H1 (cell line): ENCODE measurements at regions not wholly inside any gene's neighbourhood (a gene's known extent, or its start where the extent isn't known, plus 50 kb on each side); places are given as distances from the start of the nearest gene placed in this dataset.

Experiments used
- CTCF ChIA-PET: fragments of 300-600 bp; sonication (Branson Sonifier 250); formaldehyde crosslinking; loops from one replicate; lab custom pipeline; 2021; ENCODE audit not compliant: partially characterized antibody; lab: Charles Lee
- POLR2A ChIA-PET: fragments of 300-600 bp; sonication (Branson Sonifier 250); formaldehyde crosslinking; loops from one replicate; lab custom pipeline; 2021; ENCODE audit warnings: inconsistent platforms; ENCODE audit not compliant: partially characterized antibody; lab: Charles Lee
- DNase-seq, 2 experiments: peaks; one replicate each; pipeline versions ENCODE4 v3.0.0 to v3.0.0-alpha.2; 2010 to 2022; ENCODE audit warnings: low spot score in 2 of 2, low read depth in 1 of 2, mixed read lengths in 1 of 2
- FAIRE-seq: peaks from 2 replicates; lab custom pipeline; 2011; peaks lifted over from hg19 to GRCh38; lab: Jason Lieb, UNC
- H2AFZ ChIP-seq: 2 replicates; pipeline ENCODE4 v1.8.1; 2012; ENCODE audit warnings: low read length, inconsistent platforms
- H2AK5ac ChIP-seq: 2 replicates; pipeline ENCODE4 v1.6.1; 2013; ENCODE audit warnings: low read depth, low read length
- H2BK120ac ChIP-seq: replicated peaks from 2 replicates; pipeline ENCODE3; 2013; ENCODE audit warnings: low read depth, low read length, inconsistent platforms
- H2BK12ac ChIP-seq: 2 replicates; pipeline ENCODE4 v1.6.1; 2013; ENCODE audit warnings: low read depth, low read length
- H2BK15ac ChIP-seq: 2 replicates; pipeline ENCODE4 v1.6.1; 2013; ENCODE audit warnings: low read length
- H2BK20ac ChIP-seq: 2 replicates; pipeline ENCODE4 v1.6.1; 2013; ENCODE audit warnings: low read length
- H2BK5ac ChIP-seq: 2 replicates; pipeline ENCODE4 v1.6.1; 2013; ENCODE audit warnings: low read depth, low read length
- H3K14ac ChIP-seq: 2 replicates; pipeline ENCODE4 v1.6.1; 2013; ENCODE audit warnings: inconsistent platforms; ENCODE audit not compliant: insufficient read length
- H3K18ac ChIP-seq: 2 replicates; pipeline ENCODE4 v1.6.1; 2013; ENCODE audit warnings: low read length; ENCODE audit errors: extremely low read depth
- H3K23ac ChIP-seq: 2 replicates; pipeline ENCODE4 v1.6.1; 2013; ENCODE audit warnings: inconsistent platforms; ENCODE audit not compliant: insufficient read length
- H3K23me2 ChIP-seq: 2 replicates; pipeline ENCODE4 v1.6.1; 2013; ENCODE audit warnings: low read depth, low read length
- H3K27ac ChIP-seq: 2 replicates; pipeline ENCODE4 v1.6.1; 2011; ENCODE audit warnings: low read depth, low read length, inconsistent platforms
- H3K27me3 ChIP-seq, 4 experiments: replicated peaks in 1 of 4; 1 replicate in 1 of 4; 2 replicates in 3 of 4; pipeline versions ENCODE4 v1.6.1 to v1.8.1; 2011 to 2013; ENCODE audit warnings: low read length in 3 of 4, mild to moderate bottlenecking in 3 of 4, inconsistent platforms in 2 of 4, mixed read lengths in 2 of 4, moderate library complexity in 1 of 4; ENCODE audit not compliant: control insufficient read depth in 3 of 4, insufficient read depth in 3 of 4; ENCODE audit errors: extremely low read depth in 1 of 4
- H3K36me3 ChIP-seq, 4 experiments: 2 replicates each; pipeline versions ENCODE4 v1.6.1 to v1.8.1; 2011 to 2013; ENCODE audit warnings: mild to moderate bottlenecking in 4 of 4, low read length in 3 of 4, moderate library complexity in 2 of 4, control low read depth in 1 of 4, inconsistent platforms in 1 of 4; ENCODE audit not compliant: insufficient read depth in 4 of 4, control insufficient read depth in 2 of 4
- H3K4ac ChIP-seq: replicated peaks from 2 replicates; pipeline ENCODE3; 2013; ENCODE audit warnings: low read length, low read depth, mixed read lengths, inconsistent platforms; ENCODE audit not compliant: insufficient read length
- H3K4me1 ChIP-seq, 4 experiments: replicated peaks in 1 of 4; 1 replicate in 1 of 4; 2 replicates in 3 of 4; pipeline versions ENCODE4 v1.6.1 to v1.8.1; 2011 to 2013; ENCODE audit warnings: low read length in 3 of 4, inconsistent platforms in 2 of 4, mixed read lengths in 1 of 4; ENCODE audit not compliant: insufficient read depth in 4 of 4, control insufficient read depth in 3 of 4
- H3K4me2 ChIP-seq, 2 experiments: 2 replicates each; pipeline versions ENCODE4 v1.6.1 to v1.8.1; 2011 to 2013; ENCODE audit warnings: low read depth in 2 of 2, low read length in 2 of 2, control low read depth in 1 of 2, inconsistent platforms in 1 of 2, mild to moderate bottlenecking in 1 of 2; ENCODE audit not compliant: insufficient read depth in 1 of 2
- H3K4me3 ChIP-seq, 4 experiments: fragments of 200-600, 300-600 bp in 1 of 4; sonication (generic), shearing (Covaris generic), sonication (Bioruptor Twin) in 1 of 4; 2 replicates each; pipeline versions ENCODE4 v1.5.1 to v1.8.1; 2011 to 2016; ENCODE audit warnings: low read length in 4 of 4, low read depth in 3 of 4, control low read depth in 2 of 4, inconsistent platforms in 2 of 4, mild to moderate bottlenecking in 2 of 4, mixed read lengths in 1 of 4, moderate library complexity in 1 of 4; ENCODE audit not compliant: insufficient read depth in 2 of 4; ENCODE audit errors: extremely low read depth in 1 of 4
- H3K56ac ChIP-seq: replicated peaks from 2 replicates; pipeline ENCODE3; 2013; ENCODE audit warnings: low read depth, mild to moderate bottlenecking, mixed read lengths, low read length, inconsistent platforms; ENCODE audit not compliant: insufficient read length
- H3K79me1 ChIP-seq: 2 replicates; pipeline ENCODE4 v1.6.1; 2013; ENCODE audit warnings: low read depth, low read length, control low read depth
- H3K79me2 ChIP-seq, 2 experiments: 2 replicates each; pipeline versions ENCODE4 v1.6.1 to v1.8.1; 2012 to 2013; ENCODE audit warnings: low read length in 2 of 2, mild to moderate bottlenecking in 2 of 2, inconsistent platforms in 1 of 2; ENCODE audit not compliant: insufficient read depth in 2 of 2, control insufficient read depth in 1 of 2
- H3K9ac ChIP-seq, 4 experiments: replicated peaks in 1 of 4; 1 replicate in 1 of 4; 2 replicates in 3 of 4; pipeline versions ENCODE4 v1.6.1 to v1.8.1; 2011 to 2013; ENCODE audit warnings: low read depth in 3 of 4, low read length in 3 of 4, control low read depth in 2 of 4, mild to moderate bottlenecking in 2 of 4, moderate library complexity in 2 of 4, inconsistent platforms in 1 of 4; ENCODE audit errors: extremely low read depth in 1 of 4
- H3K9me3 ChIP-seq, 2 experiments: 2 replicates each; pipeline versions ENCODE4 v1.6.1 to v1.8.1; 2012 to 2013; ENCODE audit warnings: mild to moderate bottlenecking in 2 of 2, moderate library complexity in 2 of 2, control low read depth in 1 of 2, inconsistent platforms in 1 of 2, low read depth in 1 of 2, low read length in 1 of 2, mixed read lengths in 1 of 2; ENCODE audit not compliant: insufficient read depth in 2 of 2
- H4K20me1 ChIP-seq, 2 experiments: replicated peaks in 1 of 2; 2 replicates each; pipeline versions ENCODE3 to v1.8.1; 2011 to 2013; ENCODE audit warnings: inconsistent platforms in 2 of 2, low read length in 2 of 2, mild to moderate bottlenecking in 1 of 2; ENCODE audit not compliant: insufficient read depth in 2 of 2, control insufficient read depth in 1 of 2
- H4K5ac ChIP-seq: 2 replicates; pipeline ENCODE4 v1.6.1; 2013; ENCODE audit warnings: low read length, low read depth, mixed read lengths, inconsistent platforms; ENCODE audit not compliant: insufficient read length
- H4K8ac ChIP-seq: 2 replicates; pipeline ENCODE4 v1.8.0; 2013; ENCODE audit warnings: mild to moderate bottlenecking, moderate library complexity, low read length, inconsistent platforms; ENCODE audit not compliant: insufficient read depth; ENCODE audit errors: extremely low read depth
- H4K91ac ChIP-seq: replicated peaks from 2 replicates; pipeline ENCODE3; 2013; ENCODE audit warnings: low read length, mixed read lengths, inconsistent platforms; ENCODE audit not compliant: insufficient read length
- ATF3 ChIP-seq: IDR thresholded peaks from 2 replicates; pipeline ENCODE4 v1.6.1; 2011; ENCODE audit warnings: low read depth, mild to moderate bottlenecking, low read length; ENCODE audit not compliant: insufficient read depth
- CREB1 ChIP-seq: IDR thresholded peaks from 2 replicates; pipeline ENCODE4 v1.6.1; 2012; ENCODE audit warnings: inconsistent platforms
- CTBP2 ChIP-seq: IDR thresholded peaks from 2 replicates; pipeline ENCODE4 v1.7.0; 2011; ENCODE audit warnings: borderline replicate concordance, mild to moderate bottlenecking, moderate library complexity, mixed read lengths, low read length; ENCODE audit not compliant: insufficient read depth, insufficient read length
- GABPA ChIP-seq: IDR thresholded peaks from 2 replicates; pipeline ENCODE4 v1.6.1; 2011; ENCODE audit warnings: mild to moderate bottlenecking, low read length, moderate library complexity, borderline replicate concordance; ENCODE audit not compliant: insufficient read depth
- HDAC2 ChIP-seq, 2 experiments: fragments of 300-600 bp in 1 of 2; sonication (generic) in 1 of 2; IDR thresholded peaks; 2 replicates each; pipeline ENCODE4 v1.6.1; 2011 to 2012; ENCODE audit warnings: low read depth in 2 of 2, low read length in 2 of 2, mild to moderate bottlenecking in 2 of 2, moderate library complexity in 2 of 2, borderline replicate concordance in 1 of 2, inconsistent platforms in 1 of 2
- KDM4A ChIP-seq: IDR thresholded peaks from one replicate; pipeline ENCODE4 v1.7.1; 2012; ENCODE audit warnings: low read depth, mild to moderate bottlenecking, moderate library complexity, low read length, inconsistent platforms; ENCODE audit not compliant: severe bottlenecking
- RNF2 ChIP-seq: fragments of 200-900, 300-1000 bp; sonication (generic); IDR thresholded peaks from 2 replicates; pipeline ENCODE4 v1.7.1; 2016; ENCODE audit warnings: borderline replicate concordance, low read depth, mild to moderate bottlenecking, antibody characterized with exemption, low read length; ENCODE audit not compliant: poor library complexity, severe bottlenecking; ENCODE audit errors: missing control alignments
- RXRA ChIP-seq: IDR thresholded peaks from 2 replicates; pipeline ENCODE4 v1.6.1; 2011; ENCODE audit warnings: low read depth, mild to moderate bottlenecking, low read length, moderate library complexity; ENCODE audit not compliant: insufficient read depth
- SAP30 ChIP-seq: fragments of 300-600 bp; sonication (generic); IDR thresholded peaks from 2 replicates; pipeline ENCODE4 v1.7.1; 2012; ENCODE audit warnings: low read length, moderate library complexity, mild to moderate bottlenecking, inconsistent platforms; ENCODE audit not compliant: insufficient read depth, insufficient replicate concordance
- SIN3A ChIP-seq, 2 experiments: IDR thresholded peaks in 1 of 2; conservative IDR thresholded peaks in 1 of 2; 2 replicates each; pipeline ENCODE4 v1.6.1; 2011 to 2012; ENCODE audit warnings: low read length in 2 of 2, improper control_type of control experiment in 1 of 2, low read depth in 1 of 2, mild to moderate bottlenecking in 1 of 2
- SIX5 ChIP-seq: IDR thresholded peaks from 2 replicates; pipeline ENCODE4 v1.6.1; 2011; ENCODE audit warnings: mild to moderate bottlenecking, low read depth, low read length
- YY1 ChIP-seq: IDR thresholded peaks from 2 replicates; pipeline ENCODE4 v1.6.1; 2011; ENCODE audit warnings: low read depth, mild to moderate bottlenecking, low read length
- WGBS, 2 experiments: shearing (Covaris generic) in 1 of 2; methylation state at CpG; one replicate each; pipeline versions ENCODE4 v1.1.6 to v1.1.7; 2013 to 2015; ENCODE audit warnings: low lambda C conversion rate in 2 of 2, mixed read lengths in 2 of 2, inconsistent platforms in 1 of 2, low coverage in 1 of 2, missing lambda C conversion rate in 1 of 2; ENCODE audit not compliant: insufficient replicate concordance in 2 of 2, insufficient coverage in 1 of 2, insufficient read length in 1 of 2; ENCODE audit errors: extremely low coverage in 1 of 2, missing lambda C conversion rate in 1 of 2; 5-methylcytosine and 5-hydroxymethylcytosine counted together

GRCh38 chr2:228367356-228367755, 185.9 kb upstream of the SPHKAP start:
- no peak overlapping the region for H3K27ac ChIP-seq
- no peak for TF ChIP-seq KDM4A
- no peak for TF ChIP-seq SIX5
- TF ChIP-seq SIN3A (conservative IDR thresholded peaks at IDR 0.05 in 1 of 2, IDR thresholded peaks at IDR 0.05 in 1 of 2; ENCODE audit: low read depth in 1 of 2, low read length in 2 of 2): no peak
- TF ChIP-seq HDAC2 (IDR thresholded peaks at IDR 0.05; ENCODE audit: borderline replicate concordance in 1 of 2, low read depth in 2 of 2, low read length in 2 of 2): no peak
- TF ChIP-seq CREB1: no peak
- TF ChIP-seq CTBP2: no peak
- no peak for TF ChIP-seq ATF3
- no peak for TF ChIP-seq SAP30
- TF ChIP-seq RNF2: no peak
- TF ChIP-seq RXRA: no peak
- TF ChIP-seq GABPA: no peak
- TF ChIP-seq YY1: no peak
- TF ChIP-seq, all 59 proteins: peak for 0
- Histone ChIP-seq H3K4me3 (no peak overlapping the region), H3K9me3 (no peaks in the 10 kb centered on the region), H4K20me1 (no peaks in the 10 kb centered on the region), H2BK12ac (no peak overlapping the region), H3K4me2 (no peak overlapping the region), H3K27me3 (no peaks in the 10 kb centered on the region), H2BK20ac (no peak overlapping the region), H3K18ac (no peak overlapping the region), H3K23me2 (no peaks in the 10 kb centered on the region), H2BK120ac (no peak overlapping the region), H3K56ac (no peak overlapping the region), H2BK5ac (no peak overlapping the region), H3K4ac (no peak overlapping the region), H3K79me2 (no peaks in the 10 kb centered on the region), H2AK5ac (no peak overlapping the region), H4K91ac (no peak overlapping the region), H4K5ac (no peak overlapping the region), H3K4me1 (no peaks in the 10 kb centered on the region), H2AFZ (no peak overlapping the region), H4K8ac (no peak overlapping the region), H2BK15ac (no peak overlapping the region), H3K79me1 (no peaks in the 10 kb centered on the region), H3K9ac (no peak overlapping the region), H3K36me3 (no peaks in the 10 kb centered on the region), H3K14ac (no peak overlapping the region), H3K23ac (no peak overlapping the region)
- ChIA-PET CTCF (no interaction called here), POLR2A (no interaction called here)
- DNase-seq (no peak), FAIRE-seq (no peak)
- WGBS, 2 experiments: 100% methylated on average over 2 of the region's 2 CpGs; no CpG with 5 or more reads in 1 of the 2 experiments
